WERI-Rb-1 (cell line): ENCODE measurements at regions not wholly inside any gene's neighbourhood (a gene's known extent, or its start where the extent isn't known, plus 50 kb on each side); places are given as distances from the start of the nearest gene placed in this dataset.
A peak's percentile ranks its signal among the peaks of the same experiment; 100 is the strongest.

Source experiments
- DNase-seq: peaks from one replicate; pipeline ENCODE4 v3.0.0-alpha.2; 2020
- H3K27ac ChIP-seq: fragments of 250-450 bp; sonication (Bioruptor Pico); 2 replicates; pipeline ENCODE4 v1.5.1; 2020; ENCODE audit warnings: mild to moderate bottlenecking, moderate library complexity
- H3K27me3 ChIP-seq: fragments of 250-450 bp; sonication (Bioruptor Pico); 2 replicates; pipeline ENCODE4 v1.5.1; 2021; ENCODE audit warnings: mild to moderate bottlenecking, low read depth, moderate library complexity; ENCODE audit not compliant: insufficient read depth, severe bottlenecking
- H3K36me3 ChIP-seq: fragments of 250-450 bp; sonication (Bioruptor Pico); 2 replicates; pipeline ENCODE4 v1.5.1; 2020; ENCODE audit warnings: mild to moderate bottlenecking, moderate library complexity
- H3K4me3 ChIP-seq: 2 replicates; pipeline ENCODE4 v1.5.1; 2011; ENCODE audit warnings: low read depth, mild to moderate bottlenecking, control low read depth, low read length
- H3K9me3 ChIP-seq: fragments of 250-450 bp; sonication (Bioruptor Pico); 2 replicates; pipeline ENCODE4 v1.5.1; 2021; ENCODE audit warnings: mild to moderate bottlenecking, moderate library complexity; ENCODE audit not compliant: severe bottlenecking
- CTCF ChIP-seq: IDR thresholded peaks from 2 replicates; pipeline ENCODE4 v1.5.1; 2011; ENCODE audit warnings: low read depth, mild to moderate bottlenecking, control low read depth, inconsistent platforms, low read length

- H3K9me3 ChIP-seq: peaks cover 3% of the 10 kb centered on the region
- no peak for DNase-seq
- H3K4me3 ChIP-seq: no peak overlapping the region
- no peaks in the 10 kb centered on the region for H3K27me3 ChIP-seq
- H3K27ac ChIP-seq: no peak overlapping the region
- TF ChIP-seq CTCF: no peak
- H3K36me3 ChIP-seq: no peaks in the 10 kb centered on the region
These were observed 680.4 kb upstream of the ITGA1 start for GRCh38 chr5:52107210-52107905.

DNA sequence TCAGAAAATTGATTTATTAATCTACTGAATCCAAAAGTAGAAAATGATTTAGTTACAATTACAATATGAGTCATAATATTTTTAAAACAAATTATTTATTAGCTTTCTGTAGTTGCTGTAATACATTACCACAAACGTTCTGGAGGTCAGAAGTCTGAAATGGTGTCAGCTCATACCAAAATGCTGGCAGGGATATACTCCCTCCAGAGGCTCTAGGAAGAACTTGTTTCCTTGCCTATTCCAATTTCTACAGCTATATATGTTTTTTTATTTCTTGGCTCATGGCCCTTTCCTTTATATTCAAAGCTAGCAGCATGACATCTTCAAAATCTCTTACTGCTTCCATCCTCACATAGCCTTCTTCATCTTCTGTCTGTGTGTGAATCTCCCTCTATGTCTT, 667.9 kb upstream of the ITGA1 start:
- Histone ChIP-seq H3K36me3 (no peaks in the 10 kb centered on the region), H3K4me3 (no peak overlapping the region), H3K9me3 (no peaks in the 10 kb centered on the region), H3K27me3 (no peaks in the 10 kb centered on the region), H3K27ac (no peak overlapping the region)
- peak; percentile 24; the same call in 1 of the 2 replicates for TF ChIP-seq CTCF
- no peak for DNase-seq

DNA sequence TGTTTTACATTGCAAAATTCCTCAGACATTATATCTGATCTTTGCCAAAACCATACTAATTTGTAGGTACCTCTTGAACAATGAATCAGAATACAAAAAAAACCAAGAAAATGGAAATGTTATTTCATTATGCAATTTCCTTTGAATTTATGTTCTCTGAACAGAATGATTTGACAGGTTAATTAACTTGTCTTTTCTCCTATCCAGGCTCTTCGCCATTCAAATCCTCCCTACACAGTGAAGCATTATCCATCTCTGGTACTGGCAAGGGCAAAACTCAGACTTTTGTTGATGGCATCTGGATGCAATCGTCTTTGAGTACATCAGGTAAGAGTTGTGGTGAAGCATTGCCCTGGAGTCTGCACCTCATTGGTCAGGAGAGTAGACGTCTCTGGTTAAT, 655.7 kb upstream of the ITGA1 start:
- Histone ChIP-seq H3K9me3 (no peaks in the 10 kb centered on the region), H3K27me3 (no peaks in the 10 kb centered on the region), H3K27ac (no peak overlapping the region), H3K4me3 (no peak overlapping the region), H3K36me3 (no peaks in the 10 kb centered on the region)
- no peak for DNase-seq
- no peak for TF ChIP-seq CTCF

DNA sequence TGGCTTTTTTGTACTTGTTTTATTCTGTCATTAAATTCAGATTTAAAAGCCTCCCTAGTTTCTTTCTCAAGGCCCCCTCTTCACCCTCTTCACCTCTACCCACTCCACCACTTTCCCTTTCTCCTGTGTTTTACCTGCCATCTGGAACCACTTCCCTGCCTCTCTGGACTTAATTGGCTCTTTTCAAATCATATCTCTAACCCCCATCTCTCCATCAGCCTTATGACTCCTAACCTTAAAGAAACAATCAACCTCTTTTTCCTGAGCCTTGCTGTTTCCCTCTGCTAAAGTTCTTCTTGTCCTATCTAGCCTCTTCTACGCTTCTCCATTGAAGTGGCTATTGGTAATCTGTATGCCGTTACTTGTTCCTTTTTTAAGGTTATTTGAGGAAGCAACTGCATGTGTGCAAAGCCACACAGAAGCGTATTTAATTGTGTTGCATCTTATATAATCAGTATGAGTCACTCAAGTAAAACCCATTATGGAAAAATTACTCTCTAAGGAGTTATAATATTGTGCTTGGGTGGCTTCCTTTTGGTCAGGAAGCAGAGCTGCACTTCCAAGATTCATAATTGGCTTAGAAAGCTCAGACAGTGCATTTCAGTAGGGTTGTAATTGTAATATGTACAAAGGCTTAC, 653.6 kb upstream of the ITGA1 start:
- no peaks in the 10 kb centered on the region for H3K36me3 ChIP-seq
- H3K9me3 ChIP-seq: no peaks in the 10 kb centered on the region
- no peak for TF ChIP-seq CTCF
- H3K27ac ChIP-seq: no peak overlapping the region
- no peaks in the 10 kb centered on the region for H3K27me3 ChIP-seq
- no peak for DNase-seq
- H3K4me3 ChIP-seq: no peak overlapping the region

DNA sequence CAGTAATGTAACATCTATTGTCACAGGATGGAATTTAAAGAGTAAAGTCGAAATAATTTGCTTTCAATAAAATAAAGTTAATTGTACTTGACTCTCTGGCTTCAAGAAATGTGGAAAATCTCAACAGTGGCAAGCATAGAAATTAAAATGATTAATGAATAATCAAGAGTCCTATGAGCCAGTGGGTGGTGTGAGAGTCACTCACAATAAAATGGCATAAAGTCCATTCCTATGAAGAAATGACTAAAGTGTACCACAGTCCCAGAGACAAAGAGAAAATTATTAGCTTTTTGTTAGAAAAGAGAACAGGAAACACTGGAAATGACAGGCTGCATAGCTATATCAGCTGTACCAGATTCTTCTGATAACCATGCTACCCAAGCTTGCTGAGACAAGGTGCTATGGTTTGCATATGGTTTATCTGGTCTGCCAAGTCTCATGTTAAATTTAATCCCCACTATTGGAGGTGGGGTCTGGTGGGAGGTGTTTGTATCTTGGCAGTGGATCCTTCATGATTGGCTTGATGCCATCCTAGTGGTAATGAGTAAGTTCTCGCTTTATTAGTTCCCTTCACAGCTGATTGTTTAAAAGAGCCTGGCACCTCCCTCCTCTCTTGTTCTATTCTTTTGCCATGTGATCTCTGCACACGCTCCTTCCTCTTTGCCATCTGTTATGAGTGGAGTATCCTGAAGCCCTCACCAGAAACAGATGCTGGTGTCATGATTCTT, 647.7 kb upstream of the ITGA1 start:
- peak; percentile 8 for DNase-seq
- no peaks in the 10 kb centered on the region for H3K27me3 ChIP-seq
- H3K36me3 ChIP-seq: no peaks in the 10 kb centered on the region
- TF ChIP-seq CTCF: no peak
- H3K9me3 ChIP-seq: no peaks in the 10 kb centered on the region
- H3K27ac ChIP-seq: no peak overlapping the region
- H3K4me3 ChIP-seq: no peak overlapping the region
